ENCODE measurements at regions not wholly inside any gene's neighbourhood (a gene's known extent, or its start where the extent isn't known, plus 50 kb on each side); places are given as distances from the start of the nearest gene placed in this dataset.

GRCh38 chr2:70017962-70018361 is 56.5 kb upstream of the ASPRV1 start:
- no peak for TF ChIP-seq TAF1 (IDR thresholded peaks at IDR 0.05; ENCODE audit: low read depth, low read length)
- TF ChIP-seq POLR2AphosphoS5 (IDR thresholded peaks at IDR 0.05; ENCODE audit: low read depth, low read length): no peak
- no peak for TF ChIP-seq POLR2A (IDR thresholded peaks at IDR 0.05; ENCODE audit: low read depth, low read length)
